Sigmoid colon (tissue), 6 donors: ENCODE measurements at regions not wholly inside any gene's neighbourhood (a gene's known extent, or its start where the extent isn't known, plus 50 kb on each side); places are given as distances from the start of the nearest gene placed in this dataset.

Experiments
- DNase-seq: peaks from one replicate; pipeline ENCODE4 v3.0.0-alpha.2; 2019
- H3K27ac ChIP-seq, 4 donors: fragments of 200-600 bp; sonication (generic); one replicate each; pipeline ENCODE4 v1.5.1; 2016 to 2019; ENCODE audit warnings: mild to moderate bottlenecking in 1 of 4
- H3K27me3 ChIP-seq, 3 donors: fragments of 200-600 bp; sonication (generic); one replicate each; pipeline ENCODE4 v1.5.1; 2019; ENCODE audit warnings: mild to moderate bottlenecking in 1 of 3
- H3K36me3 ChIP-seq, 4 donors: fragments of 200-600 bp; sonication (generic); one replicate each; pipeline ENCODE4 v1.5.1; 2016 to 2019
- H3K4me1 ChIP-seq, 4 donors: fragments of 200-600 bp; sonication (generic); one replicate each; pipeline ENCODE4 v1.5.1; 2017 to 2019
- H3K4me3 ChIP-seq, 4 donors: fragments of 200-600 bp; sonication (generic); one replicate each; pipeline ENCODE4 v1.5.1; 2017 to 2019; ENCODE audit warnings: mild to moderate bottlenecking in 2 of 4, moderate library complexity in 1 of 4
- H3K9me3 ChIP-seq, 4 donors: fragments of 200-600 bp in 3 of 4; sonication (generic) in 3 of 4; one replicate each; pipeline versions ENCODE4 v1.5.1 to v1.6.1; 2013 to 2019
- CTCF ChIP-seq, 4 experiments: fragments of 450-650 bp in 3 of 4; fragments of 200-600 bp in 1 of 4; IDR thresholded peaks; one replicate each; pipeline ENCODE4 v1.5.1; 2016 to 2019; ENCODE audit warnings: antibody characterized with exemption in 4 of 4, mild to moderate bottlenecking in 3 of 4, moderate library complexity in 2 of 4
- EP300 ChIP-seq, 4 donors: sonication (generic); formaldehyde crosslinking; IDR thresholded peaks; one replicate each; pipeline ENCODE4 v1.6.1; 2017; ENCODE audit warnings: antibody characterized with exemption in 4 of 4
- POLR2A ChIP-seq, 2 donors: fragments of 450-650 bp; IDR thresholded peaks; one replicate each; pipeline ENCODE4 v1.6.1; 2016; ENCODE audit warnings: antibody characterized with exemption in 2 of 2, mild to moderate bottlenecking in 2 of 2, moderate library complexity in 2 of 2
- POLR2AphosphoS5 ChIP-seq, 4 donors: sonication (generic); formaldehyde crosslinking; IDR thresholded peaks; one replicate each; pipeline ENCODE4 v1.6.1; 2017; ENCODE audit warnings: antibody characterized with exemption in 4 of 4
- WGBS, 2 donors: extraction: QIAGEN DNeasy Blood & Tissue Kit; methylation state at CpG; one replicate each; pipeline ENCODE4 v1.1.7; 2013; 5-methylcytosine and 5-hydroxymethylcytosine counted together
- intact Hi-C: fragments of 100-400 bp; cut with DNase I; formaldehyde crosslinking; loops from one replicate; pipeline ENCODE4 v1.15.1; 2023
- donor health status: healthy with polysubstance abuse.
- donor health status: healthy.

GRCh38 chr6:112690497-112691202 lies 343.5 kb downstream of the RFPL4B start:
- Histone ChIP-seq H3K27me3 (no peaks in the 10 kb centered on the region), H3K27ac (no peak overlapping the region), H3K9me3 (no peaks in the 10 kb centered on the region), H3K4me1 (peaks cover 0 to 5% (median 0%) of the 10 kb centered on the region in 4 donors), H3K4me3 (no peak overlapping the region), H3K36me3 (no peaks in the 10 kb centered on the region)
- intact Hi-C loops, result no loop called here
- WGBS, 2 donors, result 55 to 59% methylated on average over 6 of the region's 6 CpGs
- TF ChIP-seq POLR2AphosphoS5 (IDR thresholded peaks at IDR 0.05), result no peak
- no peak for TF ChIP-seq POLR2A (IDR thresholded peaks at IDR 0.05)
- no peak for TF ChIP-seq CTCF (IDR thresholded peaks at IDR 0.05)
- TF ChIP-seq EP300 (IDR thresholded peaks at IDR 0.05), result no peak
- DNase-seq, result no peak

- intact Hi-C loops, result no loop called here
- DNase-seq, result no peak
- WGBS, 2 donors, result 20 to 27% methylated on average over 1 of the region's 1 CpG
- Histone ChIP-seq H3K4me1 (peaks cover 0 to 5% (median 0%) of the 10 kb centered on the region in 4 donors), H3K4me3 (no peak overlapping the region), H3K27me3 (no peaks in the 10 kb centered on the region), H3K27ac (no peak overlapping the region), H3K9me3 (no peaks in the 10 kb centered on the region), H3K36me3 (no peaks in the 10 kb centered on the region)
- TF ChIP-seq POLR2A (IDR thresholded peaks at IDR 0.05) (no peak), POLR2AphosphoS5 (IDR thresholded peaks at IDR 0.05) (peak in 1 of 4 donors; percentile 16), EP300 (IDR thresholded peaks at IDR 0.05) (no peak)
Observed at GRCh38 chr6:112691289-112691688, 344.2 kb downstream of the RFPL4B start.

GRCh38 chr6:112695001-112695400 lies 347.9 kb downstream of the RFPL4B start:
- no peak overlapping the region for H3K27ac ChIP-seq
- H3K27me3 ChIP-seq, result no peaks in the 10 kb centered on the region
- no peak for TF ChIP-seq POLR2AphosphoS5 (IDR thresholded peaks at IDR 0.05)
- WGBS, 2 donors, result 33 to 54% methylated on average over 2 of the region's 2 CpGs
- intact Hi-C loops, result no loop called here
- peaks cover 0 to 5% (median 0%) of the 10 kb centered on the region in 4 donors for H3K4me1 ChIP-seq
- no peaks in the 10 kb centered on the region for H3K9me3 ChIP-seq
- H3K4me3 ChIP-seq, result no peak overlapping the region
- H3K36me3 ChIP-seq, result no peaks in the 10 kb centered on the region
- DNase-seq, result no peak

- TF ChIP-seq EP300 (IDR thresholded peaks at IDR 0.05) (no peak), POLR2AphosphoS5 (IDR thresholded peaks at IDR 0.05) (no peak), CTCF (IDR thresholded peaks at IDR 0.05) (no peak), POLR2A (IDR thresholded peaks at IDR 0.05) (no peak)
- intact Hi-C loops, result no loop called here
- Histone ChIP-seq H3K27ac (no peak overlapping the region), H3K4me3 (no peak overlapping the region), H3K4me1 (no peaks in the 10 kb centered on the region), H3K36me3 (no peaks in the 10 kb centered on the region), H3K9me3 (no peaks in the 10 kb centered on the region), H3K27me3 (no peaks in the 10 kb centered on the region)
- 81 to 91% methylated on average over 4 of the region's 4 CpGs for WGBS, 2 donors
- DNase-seq, result no peak
Observed at GRCh38 chr6:112697265-112697664, 350.1 kb downstream of the RFPL4B start.

- intact Hi-C loops, result no loop called here
- H3K4me3 ChIP-seq, result no peak overlapping the region
- 66 to 80% methylated on average over 5 of the region's 5 CpGs for WGBS, 2 donors
- no peaks in the 10 kb centered on the region for H3K4me1 ChIP-seq
- H3K9me3 ChIP-seq, result no peaks in the 10 kb centered on the region
- TF ChIP-seq EP300 (IDR thresholded peaks at IDR 0.05) (no peak), CTCF (IDR thresholded peaks at IDR 0.05) (no peak), POLR2AphosphoS5 (IDR thresholded peaks at IDR 0.05) (no peak), POLR2A (IDR thresholded peaks at IDR 0.05) (no peak)
- H3K36me3 ChIP-seq, result no peaks in the 10 kb centered on the region
- no peaks in the 10 kb centered on the region for H3K27me3 ChIP-seq
- no peak for DNase-seq
- no peak overlapping the region for H3K27ac ChIP-seq
Observed at GRCh38 chr6:112701201-112701600, 354.1 kb downstream of the RFPL4B start.

- H3K4me3 ChIP-seq, result no peak overlapping the region
- TF ChIP-seq CTCF (IDR thresholded peaks at IDR 0.05) (no peak), POLR2A (IDR thresholded peaks at IDR 0.05) (no peak), POLR2AphosphoS5 (IDR thresholded peaks at IDR 0.05) (no peak), EP300 (IDR thresholded peaks at IDR 0.05) (no peak)
- no peak for DNase-seq
- H3K27ac ChIP-seq, result no peak overlapping the region
- intact Hi-C loops, result no loop called here
- H3K9me3 ChIP-seq, result no peaks in the 10 kb centered on the region
- no peaks in the 10 kb centered on the region for H3K4me1 ChIP-seq
- H3K36me3 ChIP-seq, result no peaks in the 10 kb centered on the region
- WGBS, 2 donors, result 63 to 77% methylated on average over 2 of the region's 2 CpGs
- H3K27me3 ChIP-seq, result no peaks in the 10 kb centered on the region
Observed at GRCh38 chr6:112710710-112711109, 363.6 kb downstream of the RFPL4B start.
